ENCODE measurements at regions not wholly inside any gene's neighbourhood (a gene's known extent, or its start where the extent isn't known, plus 50 kb on each side); places are given as distances from the start of the nearest gene placed in this dataset.
"Not testable (repeated sequence)": the region's sequence is repeated elsewhere in the genome, so short reads cannot be mapped to it uniquely, and the experiment has no call there.

GRCh38 chr12:14219670-14220069 lies 145.8 kb upstream of the ATF7IP start:
- TF ChIP-seq CTCF (conservative IDR thresholded peaks at IDR 0.05; ENCODE audit: low read depth, low read length); EZH2 (IDR thresholded peaks at IDR 0.05; ENCODE audit: low read length, unreplicated experiment): not testable (repeated sequence)
